Astrocyte of the cerebellum (primary cell): ENCODE measurements at regions not wholly inside any gene's neighbourhood (a gene's known extent, or its start where the extent isn't known, plus 50 kb on each side); places are given as distances from the start of the nearest gene placed in this dataset.
A peak's percentile ranks its signal among the peaks of the same experiment; 100 is the strongest.
"Not testable (repeated sequence)": the region's sequence is repeated elsewhere in the genome, so short reads cannot be mapped to it uniquely, and the experiment has no call there.

Experiments used
- DNase-seq: peaks from one replicate; pipeline ENCODE4 v3.0.0-alpha.2; 2011; ENCODE audit warnings: low read depth
- H3K4me3 ChIP-seq: 2 replicates; pipeline ENCODE4 v1.5.1; 2011; ENCODE audit warnings: mild to moderate bottlenecking, low read depth, low read length, moderate library complexity
- in situ Hi-C: cut with HindIII; loops from 2 replicates; pipeline ENCODE4 v1.10.0; 2017; ENCODE audit warnings: low sequenced_read_pairs
- TF ChIP-seq, protein P1 (sequence below): IDR thresholded peaks from 2 replicates; pipeline ENCODE4 v1.5.1; 2012; ENCODE audit warnings: low read length, low read depth, moderate library complexity, mild to moderate bottlenecking; ENCODE audit errors: missing control alignments

DNA sequence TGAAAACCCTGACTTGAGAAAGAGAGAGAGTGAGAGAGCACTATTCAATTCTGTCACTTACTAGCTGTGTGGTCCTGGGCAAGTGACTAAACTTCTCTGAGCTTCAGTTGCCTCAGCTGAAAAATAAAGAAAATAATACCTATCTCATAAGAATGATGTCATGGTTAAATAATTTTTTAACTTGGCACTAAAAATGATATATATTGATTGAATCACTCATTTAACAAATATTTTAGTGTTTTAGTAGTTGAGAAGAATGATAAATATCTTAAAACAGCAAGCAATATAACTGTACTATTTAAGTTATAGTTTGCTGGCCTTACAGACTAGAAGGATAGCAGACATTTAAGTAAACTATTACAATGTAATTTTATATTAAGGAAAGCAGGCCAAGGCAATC is 764.2 kb downstream of the DIAPH3 start:
- TF ChIP-seq, protein P1, sequence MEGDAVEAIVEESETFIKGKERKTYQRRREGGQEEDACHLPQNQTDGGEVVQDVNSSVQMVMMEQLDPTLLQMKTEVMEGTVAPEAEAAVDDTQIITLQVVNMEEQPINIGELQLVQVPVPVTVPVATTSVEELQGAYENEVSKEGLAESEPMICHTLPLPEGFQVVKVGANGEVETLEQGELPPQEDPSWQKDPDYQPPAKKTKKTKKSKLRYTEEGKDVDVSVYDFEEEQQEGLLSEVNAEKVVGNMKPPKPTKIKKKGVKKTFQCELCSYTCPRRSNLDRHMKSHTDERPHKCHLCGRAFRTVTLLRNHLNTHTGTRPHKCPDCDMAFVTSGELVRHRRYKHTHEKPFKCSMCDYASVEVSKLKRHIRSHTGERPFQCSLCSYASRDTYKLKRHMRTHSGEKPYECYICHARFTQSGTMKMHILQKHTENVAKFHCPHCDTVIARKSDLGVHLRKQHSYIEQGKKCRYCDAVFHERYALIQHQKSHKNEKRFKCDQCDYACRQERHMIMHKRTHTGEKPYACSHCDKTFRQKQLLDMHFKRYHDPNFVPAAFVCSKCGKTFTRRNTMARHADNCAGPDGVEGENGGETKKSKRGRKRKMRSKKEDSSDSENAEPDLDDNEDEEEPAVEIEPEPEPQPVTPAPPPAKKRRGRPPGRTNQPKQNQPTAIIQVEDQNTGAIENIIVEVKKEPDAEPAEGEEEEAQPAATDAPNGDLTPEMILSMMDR = no peak
- no peak overlapping the region for H3K4me3 ChIP-seq
- DNase-seq = no peak
- in situ Hi-C loops = no loop called here

DNA sequence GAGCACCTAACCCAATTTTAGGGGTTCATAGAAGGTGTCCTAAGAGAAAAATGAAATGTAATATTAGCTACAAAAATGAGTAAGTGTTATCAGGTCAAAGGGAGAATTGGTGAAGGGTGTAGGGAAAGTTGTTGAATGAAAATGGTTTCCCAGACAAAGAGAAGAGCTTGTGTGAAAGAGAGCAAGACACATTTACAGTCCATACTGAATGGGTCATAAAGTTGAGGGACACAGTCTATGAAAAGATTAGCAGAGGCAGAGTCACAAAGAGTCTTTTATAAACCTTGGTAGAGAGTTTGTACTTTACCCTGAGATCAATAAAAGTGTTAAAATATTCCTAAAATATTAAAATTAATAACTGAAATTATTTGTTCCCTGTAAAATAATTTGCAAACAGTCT is 759.4 kb downstream of the DIAPH3 start:
- DNase-seq = no peak
- in situ Hi-C loops = no loop called here

DNA sequence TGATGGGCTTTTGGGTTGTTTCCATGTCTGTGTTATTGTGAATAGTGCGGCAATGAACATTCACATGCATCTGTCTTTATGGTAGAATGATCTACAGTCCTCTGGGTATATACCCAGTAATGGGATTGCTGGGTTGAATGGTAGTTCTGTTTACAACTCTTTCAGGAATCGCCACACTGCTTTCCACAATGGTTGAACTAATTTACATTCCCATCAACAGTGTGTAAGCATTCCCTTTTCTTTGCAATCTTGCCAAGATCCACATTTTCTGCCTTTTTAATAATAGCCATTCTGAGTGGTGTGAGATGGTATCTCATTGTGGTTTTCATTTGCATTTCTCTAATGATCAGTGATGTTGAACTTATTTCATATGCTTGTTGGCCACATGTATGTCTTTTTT is 756.5 kb downstream of the DIAPH3 start:
- in situ Hi-C loops, H3K4me3 ChIP-seq: not testable (repeated sequence)
- DNase-seq = peak; percentile 36

More for the DNA sequence above, 759.4 kb downstream of the DIAPH3 start:
- no peak overlapping the region for H3K4me3 ChIP-seq
- TF ChIP-seq, protein P1 = no peak

DNA sequence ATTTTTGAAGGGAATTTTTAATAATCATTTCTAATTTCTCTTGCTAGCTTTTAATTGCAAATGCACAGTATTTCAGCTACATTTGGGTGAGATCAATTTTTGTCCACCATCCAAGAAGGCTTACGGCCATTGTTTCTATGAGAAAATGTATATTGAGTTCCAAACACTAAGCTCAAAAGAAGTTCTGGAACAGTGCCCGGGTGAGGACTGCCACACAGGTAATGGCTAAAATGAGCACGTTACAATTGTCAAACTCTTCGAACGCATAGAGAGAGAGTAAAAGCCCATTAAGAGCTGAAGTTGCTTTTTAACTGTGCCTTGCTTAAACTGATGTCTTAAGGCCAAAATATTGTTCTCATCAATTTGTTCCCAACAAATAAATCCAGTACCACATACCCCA is 755.0 kb downstream of the DIAPH3 start:
- TF ChIP-seq, protein P1 = no peak
- no peak for DNase-seq
- in situ Hi-C loops = no loop called here
- H3K4me3 ChIP-seq = no peak overlapping the region

DNA sequence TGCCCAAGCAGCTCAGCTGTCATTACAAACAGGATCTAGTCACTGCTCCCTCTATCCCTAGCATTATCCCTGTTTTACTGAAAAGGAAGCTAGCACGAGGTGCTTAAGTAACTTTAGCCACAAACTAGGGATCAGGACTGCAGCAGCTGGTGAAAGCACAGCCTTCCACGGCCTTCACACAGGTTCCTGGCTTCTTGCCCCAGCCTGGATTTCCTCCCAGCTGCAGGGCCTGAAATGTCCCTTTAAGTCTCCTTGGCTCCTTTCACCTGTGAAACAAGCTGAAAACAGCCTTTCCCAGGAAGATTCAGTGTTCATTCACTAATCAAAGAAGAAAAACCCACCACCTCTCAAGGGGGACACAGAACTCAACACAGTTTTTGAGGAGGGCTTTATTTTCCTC is 754.5 kb downstream of the DIAPH3 start:
- DNase-seq = peak; percentile 41
- H3K4me3 ChIP-seq = no peak overlapping the region
- in situ Hi-C loops = no loop called here
- TF ChIP-seq, protein P1 = no peak

DNA sequence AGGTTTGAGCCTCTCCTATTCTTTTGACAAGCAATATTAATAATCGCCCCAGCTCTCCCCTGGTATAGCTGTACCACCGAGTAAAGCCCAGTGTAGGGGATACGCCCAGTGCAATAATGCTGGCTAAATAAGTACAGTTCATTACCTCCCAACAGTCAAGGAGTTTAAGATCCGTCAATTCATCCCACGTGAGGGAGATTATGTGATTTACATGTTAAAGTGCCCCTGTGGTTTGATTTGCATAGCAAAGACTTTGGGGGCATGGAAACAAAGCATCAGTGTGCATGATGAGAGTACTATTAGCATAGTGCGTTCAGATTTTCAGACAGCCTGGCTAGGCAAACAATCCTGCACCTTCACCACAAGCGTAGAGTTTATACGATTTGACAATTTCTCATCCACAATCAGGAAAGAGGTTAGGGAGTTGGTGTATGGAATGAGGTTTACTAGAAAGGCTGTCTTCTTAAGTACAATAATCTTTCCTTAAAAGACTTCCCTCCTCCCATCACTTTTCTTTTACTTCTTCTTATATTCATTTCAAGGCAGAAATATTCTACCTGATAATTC is 754.0 kb downstream of the DIAPH3 start:
- in situ Hi-C loops = no loop called here
- no peak for DNase-seq
- H3K4me3 ChIP-seq = no peak overlapping the region
- TF ChIP-seq, protein P1 = no peak

DNA sequence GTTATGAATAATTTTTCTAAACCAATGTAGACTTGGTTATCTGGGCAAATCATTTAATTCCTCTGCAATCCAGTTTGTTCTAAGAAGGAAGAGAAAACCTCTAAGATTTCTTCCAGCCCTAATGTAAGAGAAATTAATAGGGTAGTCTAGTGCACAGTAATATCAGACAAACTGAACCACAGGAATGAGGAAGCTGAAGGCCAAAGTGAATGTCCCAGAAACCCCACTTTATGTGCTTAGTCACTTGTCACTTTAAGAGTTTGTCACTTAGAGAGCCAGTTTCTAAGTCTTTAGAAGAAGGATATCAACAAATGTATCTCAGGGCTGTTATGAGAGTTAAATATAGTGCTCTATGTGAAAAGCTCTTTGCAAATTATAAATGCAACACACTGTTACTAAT is 750.6 kb downstream of the DIAPH3 start:
- H3K4me3 ChIP-seq = no peak overlapping the region
- TF ChIP-seq, protein P1 = no peak
- DNase-seq = no peak
- in situ Hi-C loops = no loop called here
